ENCODE measurements at regions not wholly inside any gene's neighbourhood (a gene's known extent, or its start where the extent isn't known, plus 50 kb on each side); places are given as distances from the start of the nearest gene placed in this dataset.

DNA sequence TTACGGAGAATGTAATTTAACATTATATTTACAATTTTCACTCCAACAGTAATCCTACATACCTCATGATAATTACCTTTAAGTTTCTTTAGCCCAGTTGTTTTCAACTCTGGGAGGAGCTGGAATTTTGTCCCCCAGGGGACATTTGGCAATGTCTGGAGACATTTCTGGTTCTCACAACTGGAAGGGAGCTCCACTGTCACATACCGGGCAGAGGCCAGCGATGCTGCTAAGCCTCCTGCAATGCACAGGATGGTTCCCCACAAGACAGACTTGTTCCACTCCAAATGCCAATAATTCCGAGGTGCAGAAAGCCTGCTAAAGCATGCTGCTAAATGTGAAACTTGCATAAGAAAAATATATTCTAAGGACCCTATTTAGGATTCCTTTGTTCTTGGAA, 251.1 kb upstream of the IRX5 start:
- Histone ChIP-seq H3K36me3 (no peaks in the 10 kb centered on the region), H3K9me3 (no peaks in the 10 kb centered on the region), H3K27ac (no peak overlapping the region), H3K27me3 (no peaks in the 10 kb centered on the region), H3K4me1 (no peaks in the 10 kb centered on the region), H3K4me3 (no peak overlapping the region)
- no peak for ATAC-seq
- WGBS, 2 donors = 83 to 86% methylated on average over 4 of the region's 4 CpGs
- intact Hi-C loops (cut with DNase I) = loop anchor here in 1 of 3 donors (10.0 kb wide), 1 partner anchor 55 kb away; no protein-coding TSS in a partner anchor
- TF ChIP-seq, protein P1, sequence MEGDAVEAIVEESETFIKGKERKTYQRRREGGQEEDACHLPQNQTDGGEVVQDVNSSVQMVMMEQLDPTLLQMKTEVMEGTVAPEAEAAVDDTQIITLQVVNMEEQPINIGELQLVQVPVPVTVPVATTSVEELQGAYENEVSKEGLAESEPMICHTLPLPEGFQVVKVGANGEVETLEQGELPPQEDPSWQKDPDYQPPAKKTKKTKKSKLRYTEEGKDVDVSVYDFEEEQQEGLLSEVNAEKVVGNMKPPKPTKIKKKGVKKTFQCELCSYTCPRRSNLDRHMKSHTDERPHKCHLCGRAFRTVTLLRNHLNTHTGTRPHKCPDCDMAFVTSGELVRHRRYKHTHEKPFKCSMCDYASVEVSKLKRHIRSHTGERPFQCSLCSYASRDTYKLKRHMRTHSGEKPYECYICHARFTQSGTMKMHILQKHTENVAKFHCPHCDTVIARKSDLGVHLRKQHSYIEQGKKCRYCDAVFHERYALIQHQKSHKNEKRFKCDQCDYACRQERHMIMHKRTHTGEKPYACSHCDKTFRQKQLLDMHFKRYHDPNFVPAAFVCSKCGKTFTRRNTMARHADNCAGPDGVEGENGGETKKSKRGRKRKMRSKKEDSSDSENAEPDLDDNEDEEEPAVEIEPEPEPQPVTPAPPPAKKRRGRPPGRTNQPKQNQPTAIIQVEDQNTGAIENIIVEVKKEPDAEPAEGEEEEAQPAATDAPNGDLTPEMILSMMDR (IDR thresholded peaks at IDR 0.05) = no peak
- no peak for DNase-seq
- FAIRE-seq = no peak

- TF ChIP-seq, protein P1 (IDR thresholded peaks at IDR 0.05) = no peak
Observed at GRCh38 chr16:54677308-54677950, 253.2 kb upstream of the IRX5 start.

DNA sequence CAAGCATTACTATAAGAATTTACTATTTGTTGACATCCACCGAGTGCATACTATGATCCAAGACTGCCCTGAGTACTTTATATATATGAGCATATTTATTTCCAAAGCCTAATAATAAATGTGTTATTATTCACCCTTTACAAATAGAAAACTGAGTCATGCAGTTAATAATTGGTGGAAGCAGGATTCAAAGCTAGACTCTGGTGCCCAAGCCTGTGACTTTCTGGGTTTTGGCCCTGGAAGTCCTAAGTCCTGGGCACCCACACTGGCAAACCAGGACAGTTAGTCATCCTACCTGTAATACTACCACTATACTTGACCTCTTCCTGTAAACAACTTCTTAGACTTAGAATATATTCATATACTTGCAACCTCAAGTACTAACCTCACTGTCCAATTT, 257.4 kb upstream of the IRX5 start:
- TF ChIP-seq, protein P1 (IDR thresholded peaks at IDR 0.05) = no peak
- Histone ChIP-seq H3K4me3 (no peak overlapping the region), H3K27me3 (no peaks in the 10 kb centered on the region), H3K9me3 (no peaks in the 10 kb centered on the region), H3K4me1 (no peaks in the 10 kb centered on the region), H3K36me3 (no peaks in the 10 kb centered on the region), H3K27ac (no peak overlapping the region)
- intact Hi-C loops (cut with DNase I) = loop anchor here in 1 of 3 donors (10.0 kb wide), 1 partner anchor 61 kb away; no protein-coding TSS in a partner anchor
- WGBS, 2 donors = 56 to 62% methylated on average over 1 of the region's 1 CpG
- FAIRE-seq = no peak
- no peak for DNase-seq
- peak in 1 of 4 donors; percentile 15 for ATAC-seq

More at GRCh38 chr16:54677308-54677950, 253.2 kb upstream of the IRX5 start:
- Histone ChIP-seq H3K4me1 (no peaks in the 10 kb centered on the region), H3K27ac (no peak overlapping the region), H3K36me3 (no peaks in the 10 kb centered on the region), H3K9me3 (no peaks in the 10 kb centered on the region), H3K4me3 (no peak overlapping the region), H3K27me3 (no peaks in the 10 kb centered on the region)
- intact Hi-C loops (cut with DNase I) = loop anchor here in 1 of 3 donors (10.0 kb wide), 1 partner anchor 57 kb away; no protein-coding TSS in a partner anchor
- 79 to 86% methylated on average over 6 of the region's 6 CpGs for WGBS, 2 donors
- DNase-seq (no peak), ATAC-seq (no peak), FAIRE-seq (no peak)

- ATAC-seq (no peak), DNase-seq (no peak), FAIRE-seq (no peak)
- intact Hi-C loops (cut with DNase I) = loop anchor here in 1 of 3 donors (10.0 kb wide), 1 partner anchor 62 kb away; no protein-coding TSS in a partner anchor
- no peaks in the 10 kb centered on the region for H3K4me1 ChIP-seq
- H3K9me3 ChIP-seq = no peaks in the 10 kb centered on the region
- TF ChIP-seq, protein P1 (IDR thresholded peaks at IDR 0.05) = no peak
- no peak overlapping the region for H3K4me3 ChIP-seq
- H3K27me3 ChIP-seq = no peaks in the 10 kb centered on the region
- WGBS, 2 donors = 85 to 93% methylated on average over 1 of the region's 1 CpG
- H3K36me3 ChIP-seq = no peaks in the 10 kb centered on the region
- no peak overlapping the region for H3K27ac ChIP-seq
Observed at GRCh38 chr16:54672500-54672899, 258.2 kb upstream of the IRX5 start.

- Histone ChIP-seq H3K27me3 (peaks cover 0 to 3% (median 0%) of the 10 kb centered on the region in 4 donors), H3K4me1 (no peaks in the 10 kb centered on the region), H3K4me3 (no peak overlapping the region), H3K27ac (no peak overlapping the region), H3K36me3 (no peaks in the 10 kb centered on the region), H3K9me3 (no peaks in the 10 kb centered on the region)
- intact Hi-C loops (cut with DNase I) = no loop called here
- ATAC-seq (peak; percentile 17 to 72 (median 58)), FAIRE-seq (no peak), DNase-seq (no peak)
- 30 to 31% methylated on average over 2 of the region's 2 CpGs for WGBS, 2 donors
- TF ChIP-seq, protein P1 (IDR thresholded peaks at IDR 0.05) = no peak
Observed at GRCh38 chr16:54657709-54658102, 273.0 kb upstream of the IRX5 start.
